ENCODE measurements at regions not wholly inside any gene's neighbourhood (a gene's known extent, or its start where the extent isn't known, plus 50 kb on each side); places are given as distances from the start of the nearest gene placed in this dataset.

DNA sequence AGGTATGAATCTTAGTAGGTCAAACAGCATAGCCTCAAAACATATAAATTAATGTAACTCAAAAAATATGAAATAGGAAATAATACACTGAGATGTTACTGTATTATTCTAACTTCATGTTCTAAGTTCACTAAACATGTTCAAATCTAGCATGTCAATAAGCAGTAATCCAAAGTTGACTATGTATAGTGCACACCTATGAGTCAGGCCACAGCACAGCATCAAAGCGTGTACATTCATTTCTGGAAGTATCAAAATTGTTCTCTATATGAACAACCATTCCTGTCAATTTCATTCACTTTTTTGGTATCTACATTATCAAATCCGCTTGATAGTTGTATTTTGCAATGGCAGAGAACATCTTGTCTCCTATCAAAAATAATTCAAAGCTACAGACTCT, 418.9 kb upstream of the POM121L12 start:
- H4K91ac ChIP-seq (replicated peaks; ENCODE audit: insufficient read length, low read length) = no peak overlapping the region
- H2BK12ac ChIP-seq (ENCODE audit: low read depth, low read length) = no peak overlapping the region
- no peak overlapping the region for H2BK20ac ChIP-seq (ENCODE audit: low read length)
- DNase-seq (ENCODE audit: low read depth in 1 of 2, low spot score in 2 of 2) (no peak), FAIRE-seq (no peak)
- ChIA-PET POLR2A (ENCODE audit: partially characterized antibody) (no interaction called here), CTCF (ENCODE audit: partially characterized antibody) (interaction anchor here (0.6 kb wide), 1 partner anchor 11 kb away, joined by 3 read pairs; no protein-coding TSS in a partner anchor)
- no peak overlapping the region for H2AK5ac ChIP-seq (ENCODE audit: low read depth, low read length)
- H3K4me2 ChIP-seq (ENCODE audit: insufficient read depth in 1 of 2, low read depth in 2 of 2, low read length in 2 of 2) = no peak overlapping the region
- H3K23me2 ChIP-seq (ENCODE audit: low read depth, low read length) = no peaks in the 10 kb centered on the region
- 90% methylated on average over 2 of the region's 2 CpGs; no CpG with 5 or more reads in 1 of the 2 experiments for WGBS, 2 experiments (ENCODE audit: extremely low coverage in 1 of 2, insufficient coverage in 1 of 2, insufficient read length in 1 of 2, insufficient replicate concordance in 2 of 2, low coverage in 1 of 2, low lambda C conversion rate in 2 of 2, missing lambda C conversion rate in 1 of 2)
- H3K27me3 ChIP-seq (replicated peaks in 1 of 4; ENCODE audit: control insufficient read depth in 3 of 4, extremely low read depth in 1 of 4, insufficient read depth in 3 of 4, low read length in 3 of 4) = no peaks in the 10 kb centered on the region
- H4K20me1 ChIP-seq (replicated peaks in 1 of 2; ENCODE audit: control insufficient read depth in 1 of 2, insufficient read depth in 2 of 2, low read length in 2 of 2) = no peaks in the 10 kb centered on the region
- no peak overlapping the region for H3K23ac ChIP-seq (ENCODE audit: insufficient read length)
- no peak overlapping the region for H2AFZ ChIP-seq (ENCODE audit: low read length)
- no peak overlapping the region for H3K56ac ChIP-seq (replicated peaks; ENCODE audit: insufficient read length, low read depth, low read length)
- no peak overlapping the region for H3K14ac ChIP-seq (ENCODE audit: insufficient read length)
- no peaks in the 10 kb centered on the region for H3K36me3 ChIP-seq (ENCODE audit: control insufficient read depth in 2 of 4, insufficient read depth in 4 of 4, low read length in 3 of 4)
- H3K9me3 ChIP-seq (ENCODE audit: insufficient read depth in 2 of 2, low read depth in 1 of 2, low read length in 1 of 2) = no peaks in the 10 kb centered on the region
- H3K27ac ChIP-seq (ENCODE audit: low read depth, low read length) = no peak overlapping the region
- H3K4me1 ChIP-seq (replicated peaks in 1 of 4; ENCODE audit: control insufficient read depth in 3 of 4, insufficient read depth in 4 of 4, low read length in 3 of 4) = no peaks in the 10 kb centered on the region
- no peak overlapping the region for H3K9ac ChIP-seq (replicated peaks in 1 of 4; ENCODE audit: extremely low read depth in 1 of 4, low read depth in 3 of 4, low read length in 3 of 4)
- no peaks in the 10 kb centered on the region for H3K79me1 ChIP-seq (ENCODE audit: low read depth, low read length)
- no peak overlapping the region for H2BK5ac ChIP-seq (ENCODE audit: low read depth, low read length)
- H2BK15ac ChIP-seq (ENCODE audit: low read length) = no peak overlapping the region
- no peak overlapping the region for H3K18ac ChIP-seq (ENCODE audit: extremely low read depth, low read length)
- H4K8ac ChIP-seq (ENCODE audit: extremely low read depth, insufficient read depth, low read length) = no peak overlapping the region
- H3K4me3 ChIP-seq (ENCODE audit: extremely low read depth in 1 of 4, insufficient read depth in 2 of 4, low read depth in 3 of 4, low read length in 4 of 4) = no peak overlapping the region
- H4K5ac ChIP-seq (ENCODE audit: insufficient read length, low read depth, low read length) = no peak overlapping the region
- no peak overlapping the region for H2BK120ac ChIP-seq (replicated peaks; ENCODE audit: low read depth, low read length)
- H3K79me2 ChIP-seq (ENCODE audit: control insufficient read depth in 1 of 2, insufficient read depth in 2 of 2, low read length in 2 of 2) = no peaks in the 10 kb centered on the region
- H3K4ac ChIP-seq (replicated peaks; ENCODE audit: insufficient read length, low read depth, low read length) = no peak overlapping the region
- TF ChIP-seq YY1 (IDR thresholded peaks at IDR 0.05; ENCODE audit: low read depth, low read length) (no peak), KDM4A (IDR thresholded peaks at IDR 0.05; ENCODE audit: low read depth, low read length, severe bottlenecking) (no peak)

Measured in H1 (cell line).